ENCODE measurements at regions not wholly inside any gene's neighbourhood (a gene's known extent, or its start where the extent isn't known, plus 50 kb on each side); places are given as distances from the start of the nearest gene placed in this dataset.

DNA sequence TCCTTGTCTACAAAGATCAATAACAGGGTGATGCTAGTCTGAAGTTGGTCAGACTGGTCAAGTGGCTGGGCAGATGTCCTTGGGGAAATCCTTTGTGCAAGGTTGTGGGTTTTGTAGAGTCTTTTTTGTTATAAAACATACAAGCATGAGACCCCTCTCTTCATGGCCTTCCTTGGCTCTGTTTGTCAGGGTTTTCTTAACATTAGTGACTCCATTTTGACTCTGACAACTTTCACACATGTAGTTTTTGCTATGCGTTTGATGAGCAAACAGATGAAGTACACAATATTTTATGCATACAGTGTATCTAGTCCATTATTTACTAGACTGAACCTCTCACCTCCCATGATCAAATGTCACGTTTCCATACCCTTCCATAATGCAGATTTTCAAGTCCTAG, 151.2 kb upstream of the KLF7 start:
- TF ChIP-seq EZH2 (IDR thresholded peaks at IDR 0.05; ENCODE audit: insufficient read depth, poor library complexity, severe bottlenecking), result no peak
- no peak for TF ChIP-seq EZH2phosphoT487 (IDR thresholded peaks at IDR 0.05; ENCODE audit: insufficient read depth, low read depth)
